ENCODE measurements at regions not wholly inside any gene's neighbourhood (a gene's known extent, or its start where the extent isn't known, plus 50 kb on each side); places are given as distances from the start of the nearest gene placed in this dataset.

- TF ChIP-seq EGR1 (IDR thresholded peaks at IDR 0.05) = no peak
- TF ChIP-seq CREB1 (IDR thresholded peaks at IDR 0.05; ENCODE audit: low read depth) = no peak
- no peak for TF ChIP-seq EP300 (IDR thresholded peaks at IDR 0.05; ENCODE audit: borderline replicate concordance)
- no peak for TF ChIP-seq FOXM1 (IDR thresholded peaks at IDR 0.05; ENCODE audit: borderline replicate concordance, low read depth)
- TF ChIP-seq TEAD4 (IDR thresholded peaks at IDR 0.05) = no peak
- no peak for TF ChIP-seq REST (IDR thresholded peaks at IDR 0.05; ENCODE audit: low read depth)
- TF ChIP-seq ZBTB7A (IDR thresholded peaks at IDR 0.05; ENCODE audit: low read depth) = no peak
- TF ChIP-seq TCF12 (IDR thresholded peaks at IDR 0.05; ENCODE audit: low read depth) = no peak
- no peak for TF ChIP-seq RAD21 (IDR thresholded peaks at IDR 0.05; ENCODE audit: low read depth)
These were observed 52.8 kb upstream of the MEIS1 start for GRCh38 chr2:66382091-66382490.

DNA sequence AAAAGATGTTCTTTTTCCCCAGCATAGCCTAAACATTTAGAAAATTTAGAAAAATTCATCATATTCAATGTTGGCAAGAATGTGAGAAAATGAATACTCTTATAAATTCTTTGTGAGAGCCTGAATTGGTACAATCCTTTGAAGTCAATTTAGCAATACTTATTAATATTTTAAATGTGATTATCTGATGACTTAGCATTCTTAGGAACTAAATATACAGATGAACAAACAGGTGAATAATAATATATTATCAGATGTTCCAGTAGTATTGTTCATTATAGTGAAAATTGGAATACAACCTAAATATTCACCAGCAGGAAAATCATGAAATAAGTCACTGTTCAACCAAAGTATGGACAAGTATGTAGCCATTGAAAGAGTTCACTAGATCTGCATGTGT, 55.5 kb upstream of the MEIS1 start:
- no peak for TF ChIP-seq FOXM1 (IDR thresholded peaks at IDR 0.05; ENCODE audit: borderline replicate concordance, low read depth)
- no peak for TF ChIP-seq YY1 (IDR thresholded peaks at IDR 0.05; ENCODE audit: low read depth)
- no peak for TF ChIP-seq CREB1 (IDR thresholded peaks at IDR 0.05; ENCODE audit: low read depth)
- TF ChIP-seq MAX (IDR thresholded peaks at IDR 0.05) = no peak

DNA sequence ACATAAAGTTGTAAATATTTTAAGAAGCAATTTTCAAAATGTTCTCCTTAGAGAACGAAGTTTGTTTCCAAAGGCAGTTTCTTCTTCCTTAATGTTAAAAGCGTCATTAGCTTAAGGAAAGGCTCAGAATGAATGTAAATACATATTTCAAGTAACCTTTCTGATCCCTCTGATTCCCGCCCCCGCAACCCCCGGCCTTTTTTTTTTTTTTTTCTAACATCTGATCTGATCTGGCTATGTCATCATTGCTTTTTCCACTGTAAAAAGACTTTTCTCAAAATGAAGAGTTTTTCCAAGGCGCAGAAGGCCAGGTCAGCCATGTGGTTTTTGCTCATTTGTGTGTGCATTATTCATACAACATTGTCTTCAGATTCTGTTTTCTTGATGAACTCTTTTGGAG, 57.1 kb upstream of the MEIS1 start:
- TF ChIP-seq ZBTB7A (IDR thresholded peaks at IDR 0.05; ENCODE audit: low read depth) = no peak
- no peak for TF ChIP-seq CREB1 (IDR thresholded peaks at IDR 0.05; ENCODE audit: low read depth)

DNA sequence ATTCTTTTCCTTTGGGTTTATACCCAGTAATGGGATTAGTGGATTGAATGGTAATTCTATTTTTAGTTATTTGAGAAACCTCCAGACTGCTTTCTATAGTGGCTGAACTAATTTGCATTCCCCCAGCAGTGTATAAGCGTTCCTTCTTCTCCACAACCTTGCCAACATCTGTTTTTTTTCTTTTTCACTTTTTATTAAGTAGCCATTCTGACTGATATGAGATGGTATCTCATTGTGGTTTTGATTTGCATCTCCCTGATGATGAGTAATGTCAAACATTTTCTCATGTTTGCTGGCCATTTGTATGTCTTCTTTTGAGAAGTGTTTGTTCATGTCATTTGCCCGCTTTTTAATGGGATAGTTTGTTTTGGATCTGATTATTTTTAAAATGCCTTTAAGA, 64.1 kb upstream of the MEIS1 start:
- TF ChIP-seq RAD21 (IDR thresholded peaks at IDR 0.05; ENCODE audit: low read depth) (no peak), TCF12 (IDR thresholded peaks at IDR 0.05; ENCODE audit: low read depth) (no peak), TEAD4 (IDR thresholded peaks at IDR 0.05) (no peak), YY1 (IDR thresholded peaks at IDR 0.05; ENCODE audit: low read depth) (no peak), EP300 (IDR thresholded peaks at IDR 0.05; ENCODE audit: borderline replicate concordance) (no peak), REST (IDR thresholded peaks at IDR 0.05; ENCODE audit: low read depth) (no peak), TAF1 (IDR thresholded peaks at IDR 0.05; ENCODE audit: low read depth) (no peak), ZBTB7A (IDR thresholded peaks at IDR 0.05; ENCODE audit: low read depth) (no peak), USF1 (IDR thresholded peaks at IDR 0.05) (no peak), CREB1 (IDR thresholded peaks at IDR 0.05; ENCODE audit: low read depth) (no peak), NFIC (IDR thresholded peaks at IDR 0.05) (no peak), EGR1 (IDR thresholded peaks at IDR 0.05) (no peak), FOXM1 (IDR thresholded peaks at IDR 0.05; ENCODE audit: borderline replicate concordance, low read depth) (no peak)

DNA sequence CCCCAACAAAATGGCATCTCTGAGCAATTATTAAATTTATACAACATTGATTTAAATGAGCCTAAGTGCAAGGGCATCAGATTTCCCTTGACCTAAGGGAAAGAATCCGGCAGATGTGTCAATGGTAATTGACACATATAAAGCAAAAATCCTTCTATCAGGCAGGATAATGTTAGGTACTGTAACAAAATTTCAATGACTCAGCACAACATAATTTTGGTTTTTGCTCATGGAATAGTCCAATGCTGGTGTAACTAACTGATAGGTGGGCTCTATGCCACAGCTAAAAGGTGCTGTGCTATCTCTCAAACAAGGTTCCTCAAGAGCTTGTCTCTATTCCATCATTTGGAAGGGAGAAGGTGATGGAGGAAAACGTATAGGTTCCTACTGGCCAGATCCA, 68.3 kb upstream of the MEIS1 start:
- TF ChIP-seq YY1 (IDR thresholded peaks at IDR 0.05; ENCODE audit: low read depth) (no peak), REST (IDR thresholded peaks at IDR 0.05; ENCODE audit: low read depth) (no peak), FOXM1 (IDR thresholded peaks at IDR 0.05; ENCODE audit: borderline replicate concordance, low read depth) (no peak), TEAD4 (IDR thresholded peaks at IDR 0.05) (no peak), NFIC (IDR thresholded peaks at IDR 0.05) (no peak), ZBTB7A (IDR thresholded peaks at IDR 0.05; ENCODE audit: low read depth) (no peak), MAX (IDR thresholded peaks at IDR 0.05) (no peak), TCF12 (IDR thresholded peaks at IDR 0.05; ENCODE audit: low read depth) (no peak)
